ENCODE measurements at regions not wholly inside any gene's neighbourhood (a gene's known extent, or its start where the extent isn't known, plus 50 kb on each side); places are given as distances from the start of the nearest gene placed in this dataset.

GRCh38 chr18:57219964-57220363 is 73.1 kb downstream of the BOD1L2 start:
- TF ChIP-seq REST (IDR thresholded peaks at IDR 0.05; ENCODE audit: low read depth) = no peak
- no peak for TF ChIP-seq MAX (IDR thresholded peaks at IDR 0.05)
- TF ChIP-seq USF1 (IDR thresholded peaks at IDR 0.05) = no peak
- no peak for TF ChIP-seq TAF1 (IDR thresholded peaks at IDR 0.05; ENCODE audit: low read depth)
- no peak for TF ChIP-seq RAD21 (IDR thresholded peaks at IDR 0.05; ENCODE audit: low read depth)
- TF ChIP-seq YY1 (IDR thresholded peaks at IDR 0.05; ENCODE audit: low read depth) = no peak
- no peak for TF ChIP-seq CEBPB (IDR thresholded peaks at IDR 0.05)
- no peak for TF ChIP-seq EP300 (IDR thresholded peaks at IDR 0.05; ENCODE audit: borderline replicate concordance)
- no peak for TF ChIP-seq FOXM1 (IDR thresholded peaks at IDR 0.05; ENCODE audit: borderline replicate concordance, low read depth)
